Activated naive CD8-positive, alpha-beta T cell treated with anti-CD3 and anti-CD28 coated beads, Interleukin-2, amount 50 U/mL, for 24 hours (primary cell): ENCODE measurements at regions not wholly inside any gene's neighbourhood (a gene's known extent, or its start where the extent isn't known, plus 50 kb on each side); places are given as distances from the start of the nearest gene placed in this dataset.

Experiments
- ATAC-seq: fragments of 150-1000 bp; cut with Tn5 transposase; one replicate; pipeline ENCODE4 v1.10.0; 2021
- DNase-seq: peaks from one replicate; pipeline ENCODE4 v3.0.0; 2021
- H3K27ac Mint-ChIP-seq: one replicate; pipeline ENCODE4 v1.8.0; 2021; ENCODE audit warnings: mild to moderate bottlenecking, mixed read lengths
- H3K27me3 Mint-ChIP-seq: one replicate; pipeline ENCODE4 v1.8.0; 2021; ENCODE audit warnings: mixed read lengths
- H3K36me3 Mint-ChIP-seq: one replicate; pipeline ENCODE4 v1.8.0; 2021; ENCODE audit warnings: low read depth, mixed read lengths
- H3K4me1 Mint-ChIP-seq: one replicate; pipeline ENCODE4 v1.8.0; 2021; ENCODE audit warnings: mixed read lengths
- H3K4me3 Mint-ChIP-seq: one replicate; pipeline ENCODE4 v1.8.0; 2021; ENCODE audit warnings: mild to moderate bottlenecking, moderate library complexity, mixed read lengths
- H3K9me3 Mint-ChIP-seq: one replicate; pipeline ENCODE4 v1.8.0; 2021; ENCODE audit warnings: mixed read lengths

DNA sequence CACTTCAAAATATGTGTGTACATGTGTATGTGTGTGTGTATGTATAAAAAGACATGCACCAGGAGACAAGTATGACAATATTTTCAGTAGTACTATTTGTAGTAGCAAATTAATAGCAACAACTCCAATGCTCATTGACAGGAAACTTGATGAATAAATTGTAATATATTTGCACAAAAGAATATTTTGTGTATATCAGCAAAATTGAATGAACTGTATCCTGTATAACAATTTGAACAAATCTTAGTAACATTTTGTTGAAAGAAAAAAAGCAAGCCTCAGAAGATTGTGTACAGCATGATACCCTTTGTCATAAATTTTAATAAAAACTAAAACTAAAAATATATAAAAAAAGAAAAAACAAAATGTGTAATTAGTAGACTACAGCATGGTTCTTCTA lies 1367.3 kb upstream of the TMEFF2 start:
- Mint-ChIP-seq H3K36me3 (no peaks in the 10 kb centered on the region), H3K9me3 (peaks cover 4% of the 10 kb centered on the region), H3K4me3 (no peak overlapping the region), H3K27ac (no peak overlapping the region), H3K4me1 (no peaks in the 10 kb centered on the region), H3K27me3 (no peaks in the 10 kb centered on the region)
- ATAC-seq (no peak), DNase-seq (no peak)

DNA sequence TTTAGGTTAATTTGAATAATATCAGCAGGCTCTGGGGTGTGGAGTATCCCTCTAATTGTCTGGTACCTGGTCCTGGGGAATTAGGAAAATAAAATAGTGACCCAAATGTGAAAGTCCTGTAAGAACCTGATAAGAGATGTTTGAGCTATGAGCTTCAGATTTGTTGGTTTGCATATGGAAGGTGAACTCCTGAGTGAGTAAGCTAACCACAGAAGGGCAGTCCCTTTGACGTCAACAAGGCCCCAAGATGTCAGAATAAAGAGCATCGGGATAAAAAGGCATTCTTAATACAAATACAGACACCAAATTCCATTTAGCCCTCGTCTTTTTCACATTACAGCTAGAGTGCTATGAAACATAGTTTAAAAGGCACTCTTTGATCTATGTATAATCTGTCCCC lies 1366.3 kb upstream of the TMEFF2 start:
- H3K9me3 Mint-ChIP-seq, result peaks cover 4% of the 10 kb centered on the region

DNA sequence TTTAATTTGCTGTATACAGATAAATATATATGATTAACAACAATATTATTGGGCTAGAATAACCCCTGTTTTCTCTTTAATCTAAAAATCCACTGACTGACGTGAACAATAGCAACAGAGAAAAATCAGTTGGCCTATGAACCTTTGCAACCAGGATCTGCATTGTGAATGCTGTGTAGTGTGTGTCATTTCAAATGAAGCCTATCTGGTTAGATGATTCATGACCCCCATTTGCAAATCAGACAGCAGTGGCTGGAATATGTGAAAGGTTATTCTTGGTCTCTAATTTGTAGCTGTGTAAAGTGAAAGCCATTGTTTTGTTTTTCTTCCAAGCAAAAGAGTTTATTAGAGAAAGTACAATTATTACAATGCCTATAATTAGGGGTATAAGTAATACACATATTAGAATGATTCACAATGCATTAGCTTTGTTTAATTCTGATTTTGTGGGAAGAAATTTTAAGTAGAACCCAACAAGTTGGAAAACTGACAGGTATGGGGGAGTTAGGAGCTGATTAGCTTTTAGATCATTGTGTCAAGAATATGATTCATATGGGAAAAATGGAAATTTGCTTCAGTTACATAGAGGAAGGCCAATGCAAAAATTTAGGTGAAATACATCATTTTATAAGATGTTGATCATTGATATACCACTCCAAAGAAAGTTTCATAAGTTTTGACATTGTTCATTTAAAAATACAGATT lies 1362.2 kb upstream of the TMEFF2 start:
- Mint-ChIP-seq H3K36me3 (no peaks in the 10 kb centered on the region), H3K27ac (no peak overlapping the region), H3K9me3 (no peaks in the 10 kb centered on the region), H3K4me1 (peaks cover 4% of the 10 kb centered on the region), H3K27me3 (no peaks in the 10 kb centered on the region), H3K4me3 (no peak overlapping the region)
- peak; percentile 61 for ATAC-seq
- no peak for DNase-seq

More for the DNA sequence above, 1366.3 kb upstream of the TMEFF2 start:
- Mint-ChIP-seq H3K36me3 (no peaks in the 10 kb centered on the region), H3K27me3 (no peaks in the 10 kb centered on the region), H3K4me3 (no peak overlapping the region), H3K27ac (no peak overlapping the region), H3K4me1 (peaks cover 4% of the 10 kb centered on the region)
- ATAC-seq (no peak), DNase-seq (no peak)

GRCh38 chr2:193549661-193550060 lies 1354.9 kb upstream of the TMEFF2 start:
- Mint-ChIP-seq H3K27ac (no peak overlapping the region), H3K27me3 (no peaks in the 10 kb centered on the region), H3K36me3 (no peaks in the 10 kb centered on the region), H3K9me3 (peaks cover 12% of the 10 kb centered on the region), H3K4me1 (no peaks in the 10 kb centered on the region), H3K4me3 (no peak overlapping the region)
- ATAC-seq (no peak), DNase-seq (no peak)

DNA sequence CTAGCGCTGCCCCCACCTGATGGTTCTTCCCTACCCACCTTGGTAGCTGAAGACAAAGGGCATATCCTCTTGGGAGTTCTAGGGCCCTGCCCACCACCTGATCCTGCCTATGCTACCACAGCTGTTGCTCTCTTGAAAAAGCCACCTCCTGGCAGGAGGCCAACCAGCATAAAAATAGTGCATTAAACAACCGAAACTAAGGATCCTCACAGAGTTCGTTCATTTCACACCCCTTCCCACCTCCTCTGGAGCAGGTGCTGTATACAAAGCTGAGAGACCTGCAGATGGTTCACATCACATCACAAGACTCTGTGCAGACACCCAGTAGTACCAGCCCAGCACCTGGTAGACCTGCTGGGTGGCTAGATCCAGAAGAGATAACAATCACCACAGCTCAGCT lies 1348.0 kb upstream of the TMEFF2 start:
- Mint-ChIP-seq H3K36me3 (no peaks in the 10 kb centered on the region), H3K9me3 (peaks cover 8% of the 10 kb centered on the region), H3K4me1 (no peaks in the 10 kb centered on the region), H3K27ac (no peak overlapping the region), H3K27me3 (no peaks in the 10 kb centered on the region), H3K4me3 (no peak overlapping the region)
- ATAC-seq (no peak), DNase-seq (no peak)

DNA sequence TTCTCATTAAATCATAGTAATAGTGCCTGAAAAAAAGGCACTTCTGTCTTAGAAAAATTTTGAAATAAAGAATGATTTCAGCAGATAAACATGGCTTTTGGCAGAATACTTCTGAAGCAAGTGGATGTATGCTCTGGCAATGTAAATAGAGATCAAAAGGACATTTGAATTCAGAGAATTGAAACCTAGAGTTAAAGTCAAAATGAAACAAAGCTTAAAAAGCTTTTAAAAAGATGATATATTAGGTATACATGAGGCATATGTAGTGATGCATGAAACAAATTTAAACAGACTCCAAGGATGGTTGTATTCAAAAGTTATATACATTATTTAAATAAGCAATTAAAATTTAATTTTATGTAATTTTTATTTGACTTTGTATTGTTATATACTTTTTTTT lies 1344.5 kb upstream of the TMEFF2 start:
- no peak for DNase-seq
- Mint-ChIP-seq H3K4me1 (no peaks in the 10 kb centered on the region), H3K27ac (no peak overlapping the region), H3K4me3 (no peak overlapping the region), H3K9me3 (no peaks in the 10 kb centered on the region), H3K36me3 (no peaks in the 10 kb centered on the region), H3K27me3 (no peaks in the 10 kb centered on the region)
- no peak for ATAC-seq

DNA sequence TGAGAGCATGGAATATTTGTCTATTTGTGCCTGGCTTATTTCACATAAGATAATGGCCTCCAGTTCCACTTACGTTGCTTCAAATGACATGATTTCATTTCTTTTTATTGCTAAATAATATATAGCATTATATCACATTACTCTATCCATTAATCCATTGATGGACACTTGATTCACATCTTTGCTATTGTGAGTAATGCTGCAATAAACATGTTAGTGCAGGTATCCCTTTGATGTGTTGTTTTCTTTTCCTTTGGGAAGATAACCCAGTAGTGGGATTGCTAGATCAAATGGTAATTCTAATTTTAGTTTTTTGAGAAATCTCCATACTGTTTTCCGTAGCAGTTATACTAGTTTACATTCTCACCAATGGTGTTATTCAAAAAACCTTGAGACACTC lies 1343.3 kb upstream of the TMEFF2 start:
- Mint-ChIP-seq H3K9me3 (no peaks in the 10 kb centered on the region), H3K27me3 (no peaks in the 10 kb centered on the region), H3K27ac (no peak overlapping the region), H3K4me1 (no peaks in the 10 kb centered on the region), H3K36me3 (no peaks in the 10 kb centered on the region), H3K4me3 (no peak overlapping the region)
- ATAC-seq (no peak), DNase-seq (no peak)

DNA sequence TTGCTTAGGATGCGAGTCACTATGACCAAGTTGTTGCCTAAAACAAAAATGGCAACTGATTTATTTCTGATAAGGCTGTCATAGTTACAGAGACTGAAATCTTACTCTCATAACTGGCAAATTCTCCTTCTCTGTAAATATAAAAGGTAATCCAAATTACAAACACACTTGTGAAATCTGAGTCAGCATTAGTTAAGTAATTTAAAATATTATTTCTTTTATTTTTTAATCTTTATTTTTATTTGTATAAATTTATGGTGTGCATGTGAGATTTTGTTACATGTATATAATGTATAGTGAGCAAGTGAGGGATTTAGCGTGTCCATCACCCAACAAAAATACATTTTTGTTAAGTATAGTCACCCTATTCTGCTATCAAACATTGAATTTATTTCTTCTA lies 1342.8 kb upstream of the TMEFF2 start:
- Mint-ChIP-seq H3K9me3 (no peaks in the 10 kb centered on the region), H3K4me1 (no peaks in the 10 kb centered on the region), H3K4me3 (no peak overlapping the region), H3K36me3 (no peaks in the 10 kb centered on the region), H3K27ac (no peak overlapping the region), H3K27me3 (no peaks in the 10 kb centered on the region)
- no peak for ATAC-seq
- no peak for DNase-seq

DNA sequence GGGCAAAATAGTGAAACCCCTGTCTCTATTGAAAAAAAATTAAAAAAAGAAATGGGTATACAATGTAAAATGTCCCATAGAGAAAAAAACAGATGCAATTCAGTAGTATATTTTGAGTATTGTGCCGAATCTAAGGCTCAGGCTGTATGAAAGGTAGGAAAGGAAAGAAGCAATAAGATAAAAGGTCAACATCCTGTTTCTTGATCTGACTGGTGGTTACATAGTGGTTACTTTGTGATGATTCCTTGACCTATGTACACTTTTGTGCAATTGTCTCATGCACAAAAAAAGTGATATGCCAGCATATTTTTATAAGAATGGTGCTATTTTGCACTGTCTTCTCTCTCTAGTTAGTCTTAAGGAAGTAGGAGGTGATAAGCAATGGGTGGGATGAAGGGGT lies 1333.7 kb upstream of the TMEFF2 start:
- Mint-ChIP-seq H3K27ac (no peak overlapping the region), H3K4me1 (peaks cover 5% of the 10 kb centered on the region), H3K36me3 (no peaks in the 10 kb centered on the region)

DNA sequence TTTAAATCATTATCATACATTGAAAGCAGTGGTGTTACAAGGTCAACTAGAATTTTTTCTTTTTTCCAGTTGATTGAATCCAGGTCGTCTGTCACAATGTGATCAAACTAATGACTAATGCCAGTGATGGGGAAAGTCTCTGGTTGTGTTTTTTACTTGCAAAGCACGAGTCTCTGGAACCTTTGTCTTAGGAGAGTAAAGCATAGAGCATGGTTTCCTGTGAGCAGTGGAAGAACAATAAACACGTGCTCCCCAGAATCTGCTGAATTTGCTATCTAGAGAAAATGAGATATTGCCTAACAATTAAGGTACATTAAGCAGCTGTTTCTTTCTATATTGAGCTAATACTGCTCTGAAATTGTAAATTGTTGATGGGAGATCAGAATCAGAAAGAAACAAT lies 1332.4 kb upstream of the TMEFF2 start:
- DNase-seq (no peak), ATAC-seq (no peak)
- H3K27ac Mint-ChIP-seq, result no peak overlapping the region
- no peaks in the 10 kb centered on the region for H3K36me3 Mint-ChIP-seq
- no peaks in the 10 kb centered on the region for H3K27me3 Mint-ChIP-seq
- peaks cover 5% of the 10 kb centered on the region for H3K4me1 Mint-ChIP-seq
- H3K9me3 Mint-ChIP-seq, result no peaks in the 10 kb centered on the region
- no peak overlapping the region for H3K4me3 Mint-ChIP-seq

More for the DNA sequence above, 1333.7 kb upstream of the TMEFF2 start:
- no peaks in the 10 kb centered on the region for H3K27me3 Mint-ChIP-seq
- H3K9me3 Mint-ChIP-seq, result no peaks in the 10 kb centered on the region
- DNase-seq (no peak), ATAC-seq (peak; percentile 40)
- no peak overlapping the region for H3K4me3 Mint-ChIP-seq

GRCh38 chr2:193523662-193524061 lies 1328.9 kb upstream of the TMEFF2 start:
- ATAC-seq (no peak), DNase-seq (no peak)
- Mint-ChIP-seq H3K27ac (no peak overlapping the region), H3K27me3 (no peaks in the 10 kb centered on the region), H3K9me3 (peaks cover 4% of the 10 kb centered on the region), H3K36me3 (no peaks in the 10 kb centered on the region), H3K4me1 (peaks cover 4% of the 10 kb centered on the region), H3K4me3 (no peak overlapping the region)

GRCh38 chr2:193521523-193521922 lies 1326.8 kb upstream of the TMEFF2 start:
- no peak overlapping the region for H3K4me3 Mint-ChIP-seq
- H3K27ac Mint-ChIP-seq, result no peak overlapping the region
- peaks cover 8% of the 10 kb centered on the region for H3K9me3 Mint-ChIP-seq
- peaks cover 2% of the 10 kb centered on the region for H3K4me1 Mint-ChIP-seq
- no peak for DNase-seq
- no peaks in the 10 kb centered on the region for H3K36me3 Mint-ChIP-seq
- no peak for ATAC-seq
- no peaks in the 10 kb centered on the region for H3K27me3 Mint-ChIP-seq

DNA sequence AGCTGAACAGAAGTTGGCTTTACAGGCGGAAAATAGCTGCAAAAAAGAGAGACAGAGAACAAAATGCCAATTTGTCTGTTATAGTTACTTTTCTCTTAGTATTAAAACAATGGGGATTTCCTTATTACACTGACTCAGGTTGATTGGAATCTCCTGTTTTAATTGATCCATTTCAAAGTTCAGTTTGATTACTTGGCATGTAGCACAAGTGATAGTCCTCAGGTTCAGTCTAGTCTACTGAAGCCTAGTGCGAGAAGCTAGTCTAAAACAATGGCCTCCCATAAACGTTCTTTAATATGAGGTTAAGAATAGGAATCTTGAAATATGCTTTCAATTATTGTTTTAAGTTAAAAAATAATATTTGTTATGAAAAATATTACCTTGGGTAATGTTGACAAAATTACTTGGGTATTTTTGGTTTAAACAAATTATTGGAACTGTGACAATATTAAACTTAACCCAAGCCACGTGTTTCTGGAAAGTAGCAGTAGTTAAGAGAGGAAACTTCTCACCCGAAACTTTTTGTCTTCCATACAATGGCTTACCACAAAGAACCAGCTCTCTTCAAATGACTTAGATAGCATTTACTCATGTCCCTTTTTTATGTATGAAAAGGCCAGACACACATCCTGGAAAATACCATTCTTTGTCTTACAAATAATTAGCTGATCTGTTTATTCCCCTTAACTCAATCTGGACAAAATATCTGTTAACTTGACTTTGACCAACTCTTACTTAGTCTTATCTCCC lies 1326.2 kb upstream of the TMEFF2 start:
- peaks cover 8% of the 10 kb centered on the region for H3K9me3 Mint-ChIP-seq
- peaks cover 2% of the 10 kb centered on the region for H3K4me1 Mint-ChIP-seq
- no peaks in the 10 kb centered on the region for H3K36me3 Mint-ChIP-seq
- ATAC-seq, result no peak
- H3K27ac Mint-ChIP-seq, result no peak overlapping the region
- no peak overlapping the region for H3K4me3 Mint-ChIP-seq
- no peaks in the 10 kb centered on the region for H3K27me3 Mint-ChIP-seq
- DNase-seq, result no peak

- Mint-ChIP-seq H3K27ac (no peak overlapping the region), H3K4me1 (peaks cover 2% of the 10 kb centered on the region), H3K4me3 (no peak overlapping the region), H3K9me3 (peaks cover 8% of the 10 kb centered on the region), H3K27me3 (no peaks in the 10 kb centered on the region), H3K36me3 (no peaks in the 10 kb centered on the region)
- ATAC-seq (peak; percentile 54), DNase-seq (no peak)
These were observed 1323.5 kb upstream of the TMEFF2 start for GRCh38 chr2:193518041-193518817.

DNA sequence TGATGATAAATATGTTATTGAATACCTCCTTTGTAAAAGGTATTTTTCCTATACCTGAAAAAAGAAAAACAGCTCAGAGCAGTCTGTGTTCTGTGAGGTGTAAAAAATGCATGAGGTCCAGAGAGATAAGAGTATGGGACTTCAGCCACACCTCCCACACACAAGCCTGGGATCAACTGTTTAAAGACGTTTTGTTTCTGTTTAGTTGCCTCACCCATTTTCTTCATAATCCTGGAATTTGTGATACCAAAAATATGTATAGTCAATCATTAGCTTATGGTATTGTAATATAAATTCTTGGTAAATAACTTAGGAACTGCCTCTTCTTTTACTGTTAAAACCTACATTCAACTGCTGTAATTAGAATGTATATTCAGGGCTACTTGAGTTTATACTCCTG lies 1322.9 kb upstream of the TMEFF2 start:
- Mint-ChIP-seq H3K4me3 (no peak overlapping the region), H3K27ac (no peak overlapping the region), H3K27me3 (no peaks in the 10 kb centered on the region), H3K9me3 (peaks cover 8% of the 10 kb centered on the region), H3K4me1 (peaks cover 2% of the 10 kb centered on the region), H3K36me3 (no peaks in the 10 kb centered on the region)
- ATAC-seq (no peak), DNase-seq (no peak)
